ENCODE measurements at regions not wholly inside any gene's neighbourhood (a gene's known extent, or its start where the extent isn't known, plus 50 kb on each side); places are given as distances from the start of the nearest gene placed in this dataset.

DNA sequence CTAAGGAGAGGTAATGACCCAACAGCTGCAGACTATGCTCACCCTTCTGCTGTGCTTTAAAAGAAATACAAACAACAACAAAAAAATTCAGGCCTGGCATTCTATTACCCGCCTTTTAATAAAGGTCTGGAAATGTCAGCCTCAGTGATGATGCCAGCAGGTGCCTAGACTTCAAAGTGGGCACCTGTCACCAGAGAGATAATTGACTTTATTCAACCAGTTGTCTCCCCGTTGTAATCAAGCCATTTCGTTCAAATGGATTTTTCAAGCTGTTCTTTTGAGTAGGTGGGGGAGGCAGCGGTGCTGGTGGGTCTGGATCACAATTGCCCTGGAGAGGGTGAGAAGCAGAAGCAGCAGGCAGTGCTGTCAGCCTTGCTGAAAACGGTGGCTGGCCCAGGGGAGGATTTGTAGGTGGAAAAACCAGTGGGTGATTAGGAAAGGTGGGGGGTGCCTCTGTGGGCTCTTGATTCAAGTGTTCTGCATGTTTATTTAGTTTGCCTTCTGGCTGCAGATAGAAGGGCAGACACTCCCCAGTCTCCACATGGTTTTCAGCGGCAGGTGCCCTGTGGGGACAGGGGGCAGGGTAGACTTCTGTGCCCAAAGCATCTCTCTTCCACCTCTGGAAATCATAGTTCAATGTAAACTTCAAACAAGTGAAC lies 300.2 kb upstream of the SLCO3A1 start:
- TF ChIP-seq, protein P1, sequence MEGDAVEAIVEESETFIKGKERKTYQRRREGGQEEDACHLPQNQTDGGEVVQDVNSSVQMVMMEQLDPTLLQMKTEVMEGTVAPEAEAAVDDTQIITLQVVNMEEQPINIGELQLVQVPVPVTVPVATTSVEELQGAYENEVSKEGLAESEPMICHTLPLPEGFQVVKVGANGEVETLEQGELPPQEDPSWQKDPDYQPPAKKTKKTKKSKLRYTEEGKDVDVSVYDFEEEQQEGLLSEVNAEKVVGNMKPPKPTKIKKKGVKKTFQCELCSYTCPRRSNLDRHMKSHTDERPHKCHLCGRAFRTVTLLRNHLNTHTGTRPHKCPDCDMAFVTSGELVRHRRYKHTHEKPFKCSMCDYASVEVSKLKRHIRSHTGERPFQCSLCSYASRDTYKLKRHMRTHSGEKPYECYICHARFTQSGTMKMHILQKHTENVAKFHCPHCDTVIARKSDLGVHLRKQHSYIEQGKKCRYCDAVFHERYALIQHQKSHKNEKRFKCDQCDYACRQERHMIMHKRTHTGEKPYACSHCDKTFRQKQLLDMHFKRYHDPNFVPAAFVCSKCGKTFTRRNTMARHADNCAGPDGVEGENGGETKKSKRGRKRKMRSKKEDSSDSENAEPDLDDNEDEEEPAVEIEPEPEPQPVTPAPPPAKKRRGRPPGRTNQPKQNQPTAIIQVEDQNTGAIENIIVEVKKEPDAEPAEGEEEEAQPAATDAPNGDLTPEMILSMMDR (IDR thresholded peaks at IDR 0.05) = no peak
- TF ChIP-seq EZH2 (IDR thresholded peaks at IDR 0.05) (no peak), EZH2phosphoT487 (IDR thresholded peaks at IDR 0.05) (no peak)

Measured in neural progenitor cell (in vitro differentiated cells).